ENCODE measurements at regions not wholly inside any gene's neighbourhood (a gene's known extent, or its start where the extent isn't known, plus 50 kb on each side); places are given as distances from the start of the nearest gene placed in this dataset.

DNA sequence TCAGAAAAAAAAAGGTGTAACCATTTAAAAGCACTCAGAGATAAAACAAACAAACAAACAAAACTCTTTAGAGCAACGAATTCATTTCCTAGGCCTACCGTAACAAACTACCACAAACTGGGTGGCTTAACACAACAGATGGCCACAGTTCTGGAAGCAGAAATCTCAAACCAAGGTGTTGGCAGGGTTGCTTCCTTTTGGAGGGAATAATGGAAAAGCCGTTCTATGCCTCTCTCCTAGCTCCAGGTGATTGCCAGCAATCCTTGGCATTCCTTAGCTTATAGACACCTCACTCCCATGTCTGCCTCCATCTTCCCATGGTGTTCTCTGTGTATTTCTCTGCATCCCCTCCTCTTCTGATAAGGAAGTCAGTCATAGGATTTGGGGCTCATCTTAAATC lies 200.4 kb downstream of the RAB38 start:
- Mint-ChIP-seq H3K27ac (ENCODE audit: unreplicated experiment) (no peak overlapping the region), H3K27me3 (ENCODE audit: low read depth) (peaks cover 16% of the 10 kb centered on the region), H3K4me3 (ENCODE audit: unreplicated experiment) (no peak overlapping the region), H3K36me3 (ENCODE audit: low read depth) (no peaks in the 10 kb centered on the region), H3K4me1 (ENCODE audit: low read depth) (no peaks in the 10 kb centered on the region), H3K9me3 (ENCODE audit: low read depth) (no peaks in the 10 kb centered on the region)
- TF ChIP-seq, protein P1, sequence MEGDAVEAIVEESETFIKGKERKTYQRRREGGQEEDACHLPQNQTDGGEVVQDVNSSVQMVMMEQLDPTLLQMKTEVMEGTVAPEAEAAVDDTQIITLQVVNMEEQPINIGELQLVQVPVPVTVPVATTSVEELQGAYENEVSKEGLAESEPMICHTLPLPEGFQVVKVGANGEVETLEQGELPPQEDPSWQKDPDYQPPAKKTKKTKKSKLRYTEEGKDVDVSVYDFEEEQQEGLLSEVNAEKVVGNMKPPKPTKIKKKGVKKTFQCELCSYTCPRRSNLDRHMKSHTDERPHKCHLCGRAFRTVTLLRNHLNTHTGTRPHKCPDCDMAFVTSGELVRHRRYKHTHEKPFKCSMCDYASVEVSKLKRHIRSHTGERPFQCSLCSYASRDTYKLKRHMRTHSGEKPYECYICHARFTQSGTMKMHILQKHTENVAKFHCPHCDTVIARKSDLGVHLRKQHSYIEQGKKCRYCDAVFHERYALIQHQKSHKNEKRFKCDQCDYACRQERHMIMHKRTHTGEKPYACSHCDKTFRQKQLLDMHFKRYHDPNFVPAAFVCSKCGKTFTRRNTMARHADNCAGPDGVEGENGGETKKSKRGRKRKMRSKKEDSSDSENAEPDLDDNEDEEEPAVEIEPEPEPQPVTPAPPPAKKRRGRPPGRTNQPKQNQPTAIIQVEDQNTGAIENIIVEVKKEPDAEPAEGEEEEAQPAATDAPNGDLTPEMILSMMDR (IDR thresholded peaks at IDR 0.05), result no peak
- DNase-seq (ENCODE audit: low spot score), result no peak

DNA sequence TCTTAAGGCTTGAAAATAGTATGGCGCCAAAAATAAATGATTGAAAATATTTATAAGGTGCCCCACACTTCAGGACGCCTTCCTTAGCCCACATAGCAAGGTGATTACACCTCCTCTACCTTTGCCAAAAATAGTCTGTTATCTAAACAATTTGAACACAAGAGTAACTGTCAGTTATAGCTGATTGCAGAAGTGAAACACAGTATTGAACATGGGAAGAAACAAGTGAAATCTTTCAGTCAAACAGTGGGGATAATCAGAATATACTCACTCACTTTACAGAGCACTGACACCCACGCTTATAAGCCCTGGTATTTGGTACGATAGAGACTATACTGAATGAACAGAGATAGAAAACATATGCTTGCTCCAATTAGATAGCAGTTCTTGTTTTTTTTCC lies 203.1 kb downstream of the RAB38 start:
- no peaks in the 10 kb centered on the region for H3K36me3 Mint-ChIP-seq (ENCODE audit: low read depth)
- no peaks in the 10 kb centered on the region for H3K4me1 Mint-ChIP-seq (ENCODE audit: low read depth)
- no peak overlapping the region for H3K27ac Mint-ChIP-seq (ENCODE audit: unreplicated experiment)
- peaks cover 17% of the 10 kb centered on the region for H3K27me3 Mint-ChIP-seq (ENCODE audit: low read depth)
- H3K4me3 Mint-ChIP-seq (ENCODE audit: unreplicated experiment), result no peak overlapping the region
- TF ChIP-seq, protein P1 (IDR thresholded peaks at IDR 0.05), result no peak
- H3K9me3 Mint-ChIP-seq (ENCODE audit: low read depth), result no peaks in the 10 kb centered on the region
- DNase-seq (ENCODE audit: low spot score), result no peak

DNA sequence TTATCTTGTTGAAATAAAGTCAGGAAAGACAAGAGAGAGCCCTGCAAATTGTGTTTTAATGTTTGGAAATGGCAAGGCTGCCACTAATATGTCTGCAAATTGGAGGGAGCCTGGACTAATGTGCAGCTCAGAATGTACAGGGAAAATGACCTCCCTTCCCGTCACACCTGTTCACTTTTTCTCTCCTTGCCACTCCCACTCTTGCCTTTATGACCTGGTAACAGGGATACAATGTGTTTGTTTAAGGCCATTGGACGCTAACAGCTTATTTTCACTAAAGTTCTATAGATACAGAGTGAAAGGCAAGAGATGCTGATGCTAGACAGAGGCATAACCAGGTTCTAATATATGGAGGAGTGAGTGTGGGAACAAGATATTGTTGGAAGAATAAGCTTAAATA lies 203.9 kb downstream of the RAB38 start:
- H3K27ac Mint-ChIP-seq (ENCODE audit: unreplicated experiment), result no peak overlapping the region
- H3K27me3 Mint-ChIP-seq (ENCODE audit: low read depth), result peaks cover 21% of the 10 kb centered on the region
- H3K9me3 Mint-ChIP-seq (ENCODE audit: low read depth), result no peaks in the 10 kb centered on the region
- TF ChIP-seq, protein P1 (IDR thresholded peaks at IDR 0.05), result no peak
- H3K4me3 Mint-ChIP-seq (ENCODE audit: unreplicated experiment), result no peak overlapping the region
- no peaks in the 10 kb centered on the region for H3K4me1 Mint-ChIP-seq (ENCODE audit: low read depth)
- no peak for DNase-seq (ENCODE audit: low spot score)
- no peaks in the 10 kb centered on the region for H3K36me3 Mint-ChIP-seq (ENCODE audit: low read depth)

DNA sequence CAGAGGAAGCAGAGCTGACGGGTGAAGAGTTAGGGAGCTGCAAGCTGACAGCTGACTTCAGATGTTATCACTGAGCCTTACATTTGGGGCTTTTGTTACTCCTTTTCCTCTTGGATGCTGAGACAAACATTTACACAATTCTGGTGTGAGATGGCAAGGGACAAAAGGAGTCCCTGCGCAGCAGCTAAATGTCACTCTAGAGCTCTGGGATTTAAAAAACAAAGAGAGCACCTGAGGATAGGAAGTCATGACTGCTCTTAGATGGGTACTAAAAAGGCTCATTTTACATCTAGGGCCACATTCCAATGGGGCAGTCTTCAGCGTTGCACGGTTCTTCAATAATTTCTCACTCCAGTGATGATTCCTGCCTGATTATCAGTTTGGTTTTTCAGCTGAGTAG lies 204.5 kb downstream of the RAB38 start:
- no peaks in the 10 kb centered on the region for H3K9me3 Mint-ChIP-seq (ENCODE audit: low read depth)
- DNase-seq (ENCODE audit: low spot score), result no peak
- no peak overlapping the region for H3K27ac Mint-ChIP-seq (ENCODE audit: unreplicated experiment)
- H3K4me1 Mint-ChIP-seq (ENCODE audit: low read depth), result no peaks in the 10 kb centered on the region
- no peaks in the 10 kb centered on the region for H3K36me3 Mint-ChIP-seq (ENCODE audit: low read depth)
- peaks cover 21% of the 10 kb centered on the region for H3K27me3 Mint-ChIP-seq (ENCODE audit: low read depth)
- TF ChIP-seq, protein P1 (IDR thresholded peaks at IDR 0.05), result no peak
- no peak overlapping the region for H3K4me3 Mint-ChIP-seq (ENCODE audit: unreplicated experiment)

DNA sequence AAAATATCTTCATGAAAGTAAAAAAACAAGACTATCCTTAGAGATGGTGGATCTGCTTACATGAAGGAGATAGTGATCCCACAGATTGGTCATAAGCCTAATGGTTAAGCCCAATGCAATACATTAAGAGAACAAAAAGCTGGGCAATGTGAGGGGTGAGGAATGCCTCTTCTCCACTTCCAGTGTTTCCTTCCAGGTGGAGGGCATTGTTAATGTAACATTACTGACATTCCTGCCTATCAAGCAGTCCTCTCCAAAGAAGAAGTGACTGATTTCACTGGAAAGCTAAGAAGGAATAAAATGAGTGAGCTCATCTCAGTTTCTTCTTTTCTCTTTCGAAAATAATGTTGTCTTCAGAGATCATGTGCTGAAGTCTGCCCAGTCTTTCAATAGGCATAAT lies 207.8 kb downstream of the RAB38 start:
- no peaks in the 10 kb centered on the region for H3K9me3 Mint-ChIP-seq (ENCODE audit: low read depth)
- no peaks in the 10 kb centered on the region for H3K4me1 Mint-ChIP-seq (ENCODE audit: low read depth)
- TF ChIP-seq, protein P1 (IDR thresholded peaks at IDR 0.05), result no peak
- H3K4me3 Mint-ChIP-seq (ENCODE audit: unreplicated experiment), result no peak overlapping the region
- no peaks in the 10 kb centered on the region for H3K36me3 Mint-ChIP-seq (ENCODE audit: low read depth)
- no peak overlapping the region for H3K27ac Mint-ChIP-seq (ENCODE audit: unreplicated experiment)
- DNase-seq (ENCODE audit: low spot score), result no peak
- peaks cover 17% of the 10 kb centered on the region for H3K27me3 Mint-ChIP-seq (ENCODE audit: low read depth)
